ENCODE measurements at regions not wholly inside any gene's neighbourhood (a gene's known extent, or its start where the extent isn't known, plus 50 kb on each side); places are given as distances from the start of the nearest gene placed in this dataset.
"Not testable (repeated sequence)": the region's sequence is repeated elsewhere in the genome, so short reads cannot be mapped to it uniquely, and the experiment has no call there.

- no peak for DNase-seq (ENCODE audit: low read depth in 4 of 4, low spot score in 3 of 4)
Measured at GRCh38 chr5:50583621-50584020, 82.8 kb upstream of the PARP8 start.

GRCh38 chr5:50588471-50588870 is 78.0 kb upstream of the PARP8 start:
- DNase-seq (ENCODE audit: low read depth in 4 of 4, low spot score in 3 of 4), result not testable (repeated sequence)

GRCh38 chr5:50590444-50591189 is 75.8 kb upstream of the PARP8 start:
- not testable (repeated sequence) for DNase-seq (ENCODE audit: low read depth in 4 of 4, low spot score in 3 of 4)

- DNase-seq (ENCODE audit: low read depth in 4 of 4, low spot score in 3 of 4), result not testable (repeated sequence)
Measured at GRCh38 chr5:50591338-50591737, 75.1 kb upstream of the PARP8 start.

- DNase-seq (ENCODE audit: low read depth in 4 of 4, low spot score in 3 of 4), result no peak
Measured at GRCh38 chr5:50593681-50594080, 72.8 kb upstream of the PARP8 start.

GRCh38 chr5:50595199-50595598 is 71.2 kb upstream of the PARP8 start:
- no peak for DNase-seq (ENCODE audit: low read depth in 4 of 4, low spot score in 3 of 4)

- DNase-seq (ENCODE audit: low read depth in 4 of 4, low spot score in 3 of 4), result not testable (repeated sequence)
Measured at GRCh38 chr5:50601576-50601975, 64.9 kb upstream of the PARP8 start.

GRCh38 chr5:50606179-50606578 is 60.3 kb upstream of the PARP8 start:
- DNase-seq (ENCODE audit: low read depth in 4 of 4, low spot score in 3 of 4), result no peak

GRCh38 chr5:50607456-50607855 is 59.0 kb upstream of the PARP8 start:
- not testable (repeated sequence) for DNase-seq (ENCODE audit: low read depth in 4 of 4, low spot score in 3 of 4)

GRCh38 chr5:50607953-50608705 is 58.3 kb upstream of the PARP8 start:
- DNase-seq (ENCODE audit: low read depth in 4 of 4, low spot score in 3 of 4), result not testable (repeated sequence)

GRCh38 chr5:50613057-50613456 is 53.4 kb upstream of the PARP8 start:
- not testable (repeated sequence) for DNase-seq (ENCODE audit: low read depth in 4 of 4, low spot score in 3 of 4)
